ENCODE measurements at regions not wholly inside any gene's neighbourhood (a gene's known extent, or its start where the extent isn't known, plus 50 kb on each side); places are given as distances from the start of the nearest gene placed in this dataset.

DNA sequence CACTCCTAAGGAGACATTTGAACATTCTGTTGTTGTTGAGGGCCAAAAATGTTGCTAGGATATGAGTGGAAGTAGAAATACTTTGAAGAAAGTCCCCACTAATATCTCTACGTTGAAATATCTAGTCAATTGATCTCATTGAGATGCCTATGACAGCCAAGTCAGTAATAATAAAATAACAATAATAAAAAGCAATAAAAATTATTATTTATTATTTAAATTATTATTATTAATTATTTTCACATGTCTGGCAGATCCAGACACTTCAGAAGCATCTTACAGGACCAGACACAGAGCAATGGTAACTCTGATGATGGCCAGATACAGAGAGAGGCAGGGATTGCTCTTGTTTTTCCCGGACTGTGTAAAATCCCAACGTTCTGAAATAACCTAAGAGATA, 143.5 kb upstream of the PALMD start:
- TF ChIP-seq, protein P1, sequence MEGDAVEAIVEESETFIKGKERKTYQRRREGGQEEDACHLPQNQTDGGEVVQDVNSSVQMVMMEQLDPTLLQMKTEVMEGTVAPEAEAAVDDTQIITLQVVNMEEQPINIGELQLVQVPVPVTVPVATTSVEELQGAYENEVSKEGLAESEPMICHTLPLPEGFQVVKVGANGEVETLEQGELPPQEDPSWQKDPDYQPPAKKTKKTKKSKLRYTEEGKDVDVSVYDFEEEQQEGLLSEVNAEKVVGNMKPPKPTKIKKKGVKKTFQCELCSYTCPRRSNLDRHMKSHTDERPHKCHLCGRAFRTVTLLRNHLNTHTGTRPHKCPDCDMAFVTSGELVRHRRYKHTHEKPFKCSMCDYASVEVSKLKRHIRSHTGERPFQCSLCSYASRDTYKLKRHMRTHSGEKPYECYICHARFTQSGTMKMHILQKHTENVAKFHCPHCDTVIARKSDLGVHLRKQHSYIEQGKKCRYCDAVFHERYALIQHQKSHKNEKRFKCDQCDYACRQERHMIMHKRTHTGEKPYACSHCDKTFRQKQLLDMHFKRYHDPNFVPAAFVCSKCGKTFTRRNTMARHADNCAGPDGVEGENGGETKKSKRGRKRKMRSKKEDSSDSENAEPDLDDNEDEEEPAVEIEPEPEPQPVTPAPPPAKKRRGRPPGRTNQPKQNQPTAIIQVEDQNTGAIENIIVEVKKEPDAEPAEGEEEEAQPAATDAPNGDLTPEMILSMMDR (conservative IDR thresholded peaks at IDR 0.05; ENCODE audit: low read length) = no peak
- TF ChIP-seq EZH2phosphoT487 (IDR thresholded peaks at IDR 0.05; ENCODE audit: borderline replicate concordance) = no peak
